HG02852 (cell line): ENCODE measurements at regions not wholly inside any gene's neighbourhood (a gene's known extent, or its start where the extent isn't known, plus 50 kb on each side); places are given as distances from the start of the nearest gene placed in this dataset.

Experiments used
- ATAC-seq: cut with Tn5 transposase; IDR thresholded peaks from one replicate; pipeline ENCODE4 v1.9.1; 2021; ENCODE audit warnings: mild to moderate bottlenecking, moderate library complexity; ENCODE audit not compliant: unreplicated experiment

GRCh38 chr9:1907465-1907864 lies 107.7 kb upstream of the SMARCA2 start:
- ATAC-seq = no peak

- no peak for ATAC-seq
Measured at GRCh38 chr9:1909322-1909721, 105.8 kb upstream of the SMARCA2 start.

- no peak for ATAC-seq
Measured at GRCh38 chr9:1910269-1910811, 104.8 kb upstream of the SMARCA2 start.

GRCh38 chr9:1913631-1914330 lies 101.4 kb upstream of the SMARCA2 start:
- no peak for ATAC-seq

GRCh38 chr9:1916095-1916494 lies 99.1 kb upstream of the SMARCA2 start:
- ATAC-seq = no peak

GRCh38 chr9:1916655-1917054 lies 98.5 kb upstream of the SMARCA2 start:
- ATAC-seq = no peak

GRCh38 chr9:1917396-1917935 lies 97.7 kb upstream of the SMARCA2 start:
- ATAC-seq = no peak

GRCh38 chr9:1918108-1918507 lies 97.0 kb upstream of the SMARCA2 start:
- no peak for ATAC-seq

GRCh38 chr9:1918622-1919021 lies 96.5 kb upstream of the SMARCA2 start:
- no peak for ATAC-seq

- ATAC-seq = no peak
Measured at GRCh38 chr9:1919229-1919628, 95.9 kb upstream of the SMARCA2 start.

- no peak for ATAC-seq
Measured at GRCh38 chr9:1920386-1920785, 94.8 kb upstream of the SMARCA2 start.

GRCh38 chr9:1922026-1922425 lies 93.1 kb upstream of the SMARCA2 start:
- no peak for ATAC-seq

- no peak for ATAC-seq
Measured at GRCh38 chr9:1927546-1927945, 87.6 kb upstream of the SMARCA2 start.

- no peak for ATAC-seq
Measured at GRCh38 chr9:1929134-1929533, 86.0 kb upstream of the SMARCA2 start.

- ATAC-seq = peak; percentile 82
Measured at GRCh38 chr9:1929722-1930244, 85.4 kb upstream of the SMARCA2 start.

GRCh38 chr9:1930245-1930736 lies 84.9 kb upstream of the SMARCA2 start:
- ATAC-seq = peak; percentile 56

- peak; percentile 40 for ATAC-seq
Measured at GRCh38 chr9:1938135-1938534, 77.0 kb upstream of the SMARCA2 start.

- peak; percentile 71 for ATAC-seq
Measured at GRCh38 chr9:1938675-1939170, 76.4 kb upstream of the SMARCA2 start.

GRCh38 chr9:1939466-1939865 lies 75.7 kb upstream of the SMARCA2 start:
- ATAC-seq = no peak

GRCh38 chr9:1939926-1940368 lies 75.2 kb upstream of the SMARCA2 start:
- peak; percentile 72 for ATAC-seq

- ATAC-seq = no peak
Measured at GRCh38 chr9:1941989-1942388, 73.2 kb upstream of the SMARCA2 start.
